ENCODE measurements at regions not wholly inside any gene's neighbourhood (a gene's known extent, or its start where the extent isn't known, plus 50 kb on each side); places are given as distances from the start of the nearest gene placed in this dataset.
A peak's percentile ranks its signal among the peaks of the same experiment; 100 is the strongest.

- H3K4me1 Mint-ChIP-seq, result peaks cover 5% of the 10 kb centered on the region
- no peaks in the 10 kb centered on the region for H3K27me3 Mint-ChIP-seq
- no peak overlapping the region for H3K4me3 Mint-ChIP-seq
- no peaks in the 10 kb centered on the region for H3K9me3 Mint-ChIP-seq
- DNase-seq (no peak), ATAC-seq (no peak)
- H3K27ac Mint-ChIP-seq, result peak overlapping the region; percentile 29 to 49
Measured at GRCh38 chr2:61590214-61590613, 52.1 kb upstream of the XPO1 start.

GRCh38 chr2:61588566-61588965, 50.4 kb upstream of the XPO1 start:
- ATAC-seq, result no peak
- Mint-ChIP-seq H3K4me3 (no peak overlapping the region), H3K4me1 (peaks cover 6% of the 10 kb centered on the region), H3K27ac (no peak overlapping the region), H3K27me3 (no peaks in the 10 kb centered on the region), H3K9me3 (no peaks in the 10 kb centered on the region)
- no peak for DNase-seq
